ENCODE measurements at regions not wholly inside any gene's neighbourhood (a gene's known extent, or its start where the extent isn't known, plus 50 kb on each side); places are given as distances from the start of the nearest gene placed in this dataset.
"Not testable (repeated sequence)": the region's sequence is repeated elsewhere in the genome, so short reads cannot be mapped to it uniquely, and the experiment has no call there.

- not testable (repeated sequence) for TF ChIP-seq CTCF (conservative IDR thresholded peaks at IDR 0.05; ENCODE audit: low read length); EZH2phosphoT487 (IDR thresholded peaks at IDR 0.05; ENCODE audit: borderline replicate concordance, low read depth, low read length)
Observed at GRCh38 chr5:25162616-25163015, 517.8 kb upstream of the CDH10 start.

Measured in OCI-LY7 (cell line).